H1 (cell line): ENCODE measurements at regions not wholly inside any gene's neighbourhood (a gene's known extent, or its start where the extent isn't known, plus 50 kb on each side); places are given as distances from the start of the nearest gene placed in this dataset.

Source experiments
- BCL11A ChIP-seq, 2 experiments: IDR thresholded peaks; one replicate each; pipeline ENCODE4 v1.6.1; 2011; ENCODE audit warnings: low read depth in 2 of 2, low read length in 2 of 2, mild to moderate bottlenecking in 2 of 2
- CTBP2 ChIP-seq: IDR thresholded peaks from 2 replicates; pipeline ENCODE4 v1.7.0; 2011; ENCODE audit warnings: borderline replicate concordance, mild to moderate bottlenecking, moderate library complexity, mixed read lengths, low read length; ENCODE audit not compliant: insufficient read depth, insufficient read length
- JUN ChIP-seq: IDR thresholded peaks from 2 replicates; pipeline ENCODE4 v1.6.1; 2011; ENCODE audit warnings: low read depth, mild to moderate bottlenecking, improper control_type of control experiment, low read length
- RXRA ChIP-seq: IDR thresholded peaks from 2 replicates; pipeline ENCODE4 v1.6.1; 2011; ENCODE audit warnings: low read depth, mild to moderate bottlenecking, low read length, moderate library complexity; ENCODE audit not compliant: insufficient read depth
- SAP30 ChIP-seq: fragments of 300-600 bp; sonication (generic); IDR thresholded peaks from 2 replicates; pipeline ENCODE4 v1.7.1; 2012; ENCODE audit warnings: low read length, moderate library complexity, mild to moderate bottlenecking, inconsistent platforms; ENCODE audit not compliant: insufficient read depth, insufficient replicate concordance
- SUZ12 ChIP-seq: fragments of 200-600 bp; sonication (generic); IDR thresholded peaks from 2 replicates; pipeline ENCODE4 v1.6.1; 2012; ENCODE audit warnings: mild to moderate bottlenecking, inconsistent platforms, low read length, moderate library complexity, mixed read lengths

GRCh38 chr3:162132981-162133380 is 636.4 kb downstream of the OTOL1 start (continued):
- TF ChIP-seq JUN = no peak
- TF ChIP-seq CTBP2 = no peak
- no peak for TF ChIP-seq SUZ12
- no peak for TF ChIP-seq RXRA
- TF ChIP-seq BCL11A (IDR thresholded peaks at IDR 0.05; ENCODE audit: low read depth in 2 of 2, low read length in 2 of 2) = no peak
- no peak for TF ChIP-seq SAP30
- TF ChIP-seq, all 59 proteins: peak for 0
